Body of pancreas (tissue), 4 donors: ENCODE measurements at regions not wholly inside any gene's neighbourhood (a gene's known extent, or its start where the extent isn't known, plus 50 kb on each side); places are given as distances from the start of the nearest gene placed in this dataset.

Experiments
- ATAC-seq: fragments of 150-250 bp; one replicate; pipeline ENCODE4 v1.9.1; 2016
- DNase-seq, 4 donors: peaks; one replicate each; pipeline ENCODE4 v3.0.0-alpha.2; 2019
- H3K27ac ChIP-seq, 4 donors: fragments of 200-600 bp; sonication (generic); 1 replicate in 3 of 4; 2 replicates in 1 of 4; pipeline versions ENCODE4 v1.5.1 to v1.6.1; 2016 to 2019; ENCODE audit warnings: mild to moderate bottlenecking in 1 of 4, mixed read lengths in 1 of 4, moderate library complexity in 1 of 4
- H3K27me3 ChIP-seq, 2 donors: fragments of 200-600 bp; sonication (generic); one replicate each; pipeline ENCODE4 v1.6.0; 2016; ENCODE audit warnings: mild to moderate bottlenecking in 1 of 2
- H3K36me3 ChIP-seq, 2 donors: fragments of 200-600 bp; sonication (generic); replicated peaks in 1 of 2; 2 replicates each; pipeline ENCODE4 v1.5.1; 2016; ENCODE audit warnings: low read depth in 2 of 2; ENCODE audit not compliant: insufficient read depth in 1 of 2
- H3K4me1 ChIP-seq: fragments of 200-600 bp; sonication (generic); one replicate; pipeline ENCODE4 v1.6.0; 2016
- H3K4me3 ChIP-seq, 2 donors: fragments of 200-600 bp; sonication (generic); 1 replicate in 1 of 2; 2 replicates in 1 of 2; pipeline ENCODE4 v1.5.1; 2016 to 2019
- H3K9me3 ChIP-seq, 3 donors: fragments of 200-600 bp; sonication (generic); 1 replicate in 2 of 3; 2 replicates in 1 of 3; pipeline ENCODE4 v1.5.1; 2016
- CTCF ChIP-seq, 7 experiments: fragments of 450-650 bp in 4 of 7; fragments of 200-600 bp in 3 of 7; sonication (generic) in 3 of 7; IDR thresholded peaks; one replicate each; pipeline ENCODE4 v1.5.1; 2016 to 2019; ENCODE audit warnings: antibody characterized with exemption in 7 of 7
- POLR2A ChIP-seq, 3 donors: fragments of 450-650 bp; IDR thresholded peaks; one replicate each; pipeline ENCODE4 v1.6.1; 2016; ENCODE audit warnings: antibody characterized with exemption in 3 of 3, mild to moderate bottlenecking in 2 of 3
- WGBS, 2 donors: methylation state at CpG; one replicate each; pipeline ENCODE4 v1.1.5; 2017; 5-methylcytosine and 5-hydroxymethylcytosine counted together
- intact Hi-C: fragments of 100-400 bp; cut with DNase I; formaldehyde crosslinking; loops from one replicate; pipeline ENCODE4 v1.15.1; 2023

- H3K9me3 ChIP-seq = no peaks in the 10 kb centered on the region
- H3K27me3 ChIP-seq = no peaks in the 10 kb centered on the region
- TF ChIP-seq CTCF (IDR thresholded peaks at IDR 0.05) (no peak), POLR2A (IDR thresholded peaks at IDR 0.05) (no peak)
- H3K27ac ChIP-seq = no peak overlapping the region
- DNase-seq (no peak), ATAC-seq (no peak)
- 57 to 74% methylated on average over 9 of the region's 9 CpGs for WGBS, 2 donors
- no peak overlapping the region for H3K4me3 ChIP-seq
- H3K4me1 ChIP-seq = no peaks in the 10 kb centered on the region
- intact Hi-C loops = no loop called here
- no peaks in the 10 kb centered on the region for H3K36me3 ChIP-seq
Observed at GRCh38 chr9:22790329-22790728, 343.7 kb downstream of the DMRTA1 start.

GRCh38 chr9:22808876-22809275 is 362.3 kb downstream of the DMRTA1 start:
- no peak overlapping the region for H3K27ac ChIP-seq
- H3K9me3 ChIP-seq = no peaks in the 10 kb centered on the region
- WGBS, 2 donors = 25 to 43% methylated on average over 1 of the region's 1 CpG
- no peaks in the 10 kb centered on the region for H3K4me1 ChIP-seq
- TF ChIP-seq CTCF (IDR thresholded peaks at IDR 0.05) = no peak
- no peak for TF ChIP-seq POLR2A (IDR thresholded peaks at IDR 0.05)
- H3K36me3 ChIP-seq = no peaks in the 10 kb centered on the region
- ATAC-seq (no peak), DNase-seq (no peak)
- intact Hi-C loops = no loop called here
- no peak overlapping the region for H3K4me3 ChIP-seq
- no peaks in the 10 kb centered on the region for H3K27me3 ChIP-seq

GRCh38 chr9:22809371-22809770 is 362.7 kb downstream of the DMRTA1 start:
- no peaks in the 10 kb centered on the region for H3K4me1 ChIP-seq
- H3K27ac ChIP-seq = no peak overlapping the region
- WGBS, 2 donors = 56 to 59% methylated on average over 2 of the region's 2 CpGs
- TF ChIP-seq POLR2A (IDR thresholded peaks at IDR 0.05) = no peak
- no peak for TF ChIP-seq CTCF (IDR thresholded peaks at IDR 0.05)
- no peaks in the 10 kb centered on the region for H3K36me3 ChIP-seq
- intact Hi-C loops = no loop called here
- no peaks in the 10 kb centered on the region for H3K27me3 ChIP-seq
- no peak overlapping the region for H3K4me3 ChIP-seq
- no peaks in the 10 kb centered on the region for H3K9me3 ChIP-seq
- ATAC-seq (no peak), DNase-seq (no peak)

GRCh38 chr9:22813529-22813928 is 366.9 kb downstream of the DMRTA1 start:
- WGBS, 2 donors = 71 to 74% methylated on average over 2 of the region's 2 CpGs
- no peak overlapping the region for H3K27ac ChIP-seq
- ATAC-seq = no peak
- no peaks in the 10 kb centered on the region for H3K27me3 ChIP-seq
- intact Hi-C loops = no loop called here
- TF ChIP-seq POLR2A (IDR thresholded peaks at IDR 0.05) (no peak), CTCF (IDR thresholded peaks at IDR 0.05) (no peak)
- H3K4me3 ChIP-seq = no peak overlapping the region
- H3K4me1 ChIP-seq = no peaks in the 10 kb centered on the region
- no peaks in the 10 kb centered on the region for H3K9me3 ChIP-seq
- H3K36me3 ChIP-seq = no peaks in the 10 kb centered on the region
- DNase-seq = no peak

- 19 to 46% methylated on average over 3 of the region's 3 CpGs for WGBS, 2 donors
- intact Hi-C loops = no loop called here
Observed at GRCh38 chr9:22815246-22815645, 368.6 kb downstream of the DMRTA1 start.

More at GRCh38 chr9:22815246-22815645, 368.6 kb downstream of the DMRTA1 start:
- H3K27ac ChIP-seq = no peak overlapping the region
- H3K4me1 ChIP-seq = no peaks in the 10 kb centered on the region
- ATAC-seq (no peak), DNase-seq (no peak)
- no peak for TF ChIP-seq POLR2A (IDR thresholded peaks at IDR 0.05)
- no peak for TF ChIP-seq CTCF (IDR thresholded peaks at IDR 0.05)
- H3K4me3 ChIP-seq = no peak overlapping the region
- H3K9me3 ChIP-seq = no peaks in the 10 kb centered on the region
- no peaks in the 10 kb centered on the region for H3K27me3 ChIP-seq
- H3K36me3 ChIP-seq = no peaks in the 10 kb centered on the region
